Loucy (cell line): ENCODE measurements at regions not wholly inside any gene's neighbourhood (a gene's known extent, or its start where the extent isn't known, plus 50 kb on each side); places are given as distances from the start of the nearest gene placed in this dataset.

Experiments
- CTCF ChIP-seq: fragments of 200-600 bp; sonication (generic); conservative IDR thresholded peaks from 2 replicates; pipeline ENCODE4 v1.5.1; 2014; ENCODE audit warnings: mild to moderate bottlenecking, antibody characterized with exemption, low read length
- EZH2phosphoT487 ChIP-seq: fragments of 200-600 bp; IDR thresholded peaks from 2 replicates; pipeline ENCODE4 v1.6.1; 2018; ENCODE audit warnings: antibody characterized with exemption, mild to moderate bottlenecking, moderate library complexity, borderline replicate concordance

GRCh38 chr16:22424161-22424937, 49.9 kb upstream of the CDR2 start:
- no peak for TF ChIP-seq CTCF
- no peak for TF ChIP-seq EZH2phosphoT487
